HepG2 (cell line): ENCODE measurements at regions not wholly inside any gene's neighbourhood (a gene's known extent, or its start where the extent isn't known, plus 50 kb on each side); places are given as distances from the start of the nearest gene placed in this dataset.

Experiments used
- CREM ChIP-seq, 2 experiments: sonication (generic) in 1 of 2; formaldehyde crosslinking in 1 of 2; IDR thresholded peaks; 2 replicates each; pipeline versions ENCODE4 v1.4.0 to v1.6.1; 2016 to 2020; ENCODE audit warnings: antibody characterized with exemption in 1 of 2, mild to moderate bottlenecking in 1 of 2, missing genetic modification reagents in 1 of 2
- GLI4 ChIP-seq: sonication (generic); formaldehyde crosslinking; IDR thresholded peaks from 2 replicates; pipeline ENCODE4 v1.5.1; 2020; ENCODE audit warnings: missing genetic modification reagents, mild to moderate bottlenecking, moderate library complexity, borderline replicate concordance
- HOMEZ ChIP-seq: IDR thresholded peaks from 2 replicates; pipeline ENCODE4 v1.6.1; 2016; ENCODE audit warnings: low read depth
- MZF1 ChIP-seq: sonication (generic); formaldehyde crosslinking; IDR thresholded peaks from 2 replicates; pipeline ENCODE4 v1.8.1; 2023; ENCODE audit warnings: mild to moderate bottlenecking, missing genetic modification reagents, borderline replicate concordance
- RBM22 ChIP-seq: fragments of 200-400 bp; formaldehyde crosslinking; optimal IDR thresholded peaks from 2 replicates; pipeline ENCODE3; 2017; ENCODE audit warnings: mild to moderate bottlenecking, low read length, moderate library complexity
- SMAD1 ChIP-seq: sonication (generic); formaldehyde crosslinking; IDR thresholded peaks from 2 replicates; pipeline ENCODE4 v1.4.0; 2020; ENCODE audit warnings: missing genetic modification reagents, low read depth, mild to moderate bottlenecking, borderline replicate concordance
- SOX13 ChIP-seq, 3 experiments: fragments of 450-650 bp in 1 of 3; sonication (generic) in 1 of 3; formaldehyde crosslinking in 1 of 3; IDR thresholded peaks in 2 of 3; conservative IDR thresholded peaks in 1 of 3; 2 replicates each; pipeline versions ENCODE4 v1.5.0 to v1.6.1; 2016 to 2020; ENCODE audit warnings: antibody characterized with exemption in 1 of 3, mild to moderate bottlenecking in 1 of 3, missing compliant biosample characterization in 1 of 3, missing genetic modification reagents in 1 of 3, moderate library complexity in 1 of 3
- TBX3 ChIP-seq: fragments of 450-650 bp; IDR thresholded peaks from 2 replicates; pipeline ENCODE4 v1.6.1; 2017; ENCODE audit warnings: antibody characterized with exemption, mild to moderate bottlenecking, inconsistent platforms, borderline replicate concordance
- TP53 ChIP-seq: sonication (generic); formaldehyde crosslinking; conservative IDR thresholded peaks from 2 replicates; pipeline ENCODE4 v1.4.0; 2020; ENCODE audit warnings: missing genetic modification reagents
- ZBTB4 ChIP-seq: sonication (generic); formaldehyde crosslinking; IDR thresholded peaks from 2 replicates; pipeline ENCODE4 v1.4.0; 2020; ENCODE audit warnings: missing genetic modification reagents, mild to moderate bottlenecking, borderline replicate concordance
- ZFAT ChIP-seq: sonication (generic); formaldehyde crosslinking; conservative IDR thresholded peaks from 2 replicates; pipeline ENCODE4 v1.8.1; 2023; ENCODE audit warnings: missing genetic modification reagents, inconsistent platforms
- ZNF362 ChIP-seq: sonication (generic); formaldehyde crosslinking; IDR thresholded peaks from 2 replicates; pipeline ENCODE4 v1.4.0; 2020; ENCODE audit warnings: missing genetic modification reagents, mild to moderate bottlenecking, borderline replicate concordance
- ZNF431 ChIP-seq: sonication (generic); formaldehyde crosslinking; IDR thresholded peaks from 2 replicates; pipeline ENCODE4 v1.9.0; 2022; ENCODE audit warnings: missing genetic modification reagents, low read depth, mild to moderate bottlenecking, borderline replicate concordance
- ZNF503 ChIP-seq: sonication (generic); formaldehyde crosslinking; IDR thresholded peaks from 2 replicates; pipeline ENCODE4 v1.4.0; 2020; ENCODE audit warnings: missing genetic modification reagents
- ZXDC ChIP-seq: sonication (generic); formaldehyde crosslinking; IDR thresholded peaks from 2 replicates; pipeline ENCODE4 v1.5.0; 2020; ENCODE audit warnings: mild to moderate bottlenecking, missing genetic modification reagents

GRCh38 chr16:50462793-50463507, 85.2 kb upstream of the NKD1 start (continued):
- TF ChIP-seq ZBTB4 (CRISPR knock-in tag) (peak; percentile 78; the same call in 1 of the 2 replicates), RBM22 (no peak), TP53 (CRISPR knock-in tag) (0 out of 2 replicates have a peak, but pooled peaks have one; percentile 7), MZF1 (no peak), ZNF362 (peak; percentile 66; the same call in 1 of the 2 replicates), HOMEZ (CRISPR knock-in tag) (no peak), CREM (IDR thresholded peaks at IDR 0.05) (0 out of 2 replicates have a peak, but pooled peaks have one; percentile 5), CREM (CRISPR knock-in tag; IDR thresholded peaks at IDR 0.05) (no peak), SMAD1 (CRISPR knock-in tag) (0 out of 2 replicates have a peak, but pooled peaks have one; percentile 36), ZNF503 (CRISPR knock-in tag) (no peak), ZXDC (CRISPR knock-in tag) (0 out of 2 replicates have a peak, but pooled peaks have one; percentile 21), TBX3 (no peak), ZFAT (CRISPR knock-in tag) (no peak), GLI4 (CRISPR knock-in tag) (no peak), SOX13 (IDR thresholded peaks at IDR 0.05) (peak; percentile 99), SOX13 (CRISPR knock-in tag; conservative IDR thresholded peaks at IDR 0.05 in 1 of 2, IDR thresholded peaks at IDR 0.05 in 1 of 2) (peak in 1 of 2 experiments; percentile 97; a peak in 2 of 4 replicates), ZNF431 (0 out of 2 replicates have a peak, but pooled peaks have one; percentile 28)
